Astrocyte (in vitro differentiated cells and primary cell): ENCODE measurements at regions not wholly inside any gene's neighbourhood (a gene's known extent, or its start where the extent isn't known, plus 50 kb on each side); places are given as distances from the start of the nearest gene placed in this dataset.
"Not testable (repeated sequence)": the region's sequence is repeated elsewhere in the genome, so short reads cannot be mapped to it uniquely, and the experiment has no call there.

Source experiments
- CTCF ChIP-seq: IDR thresholded peaks from 2 replicates; pipeline ENCODE4 v1.5.1; 2011; ENCODE audit warnings: low read depth, mild to moderate bottlenecking, inconsistent platforms, low read length, moderate library complexity; ENCODE audit not compliant: insufficient read depth
- EZH2 ChIP-seq: IDR thresholded peaks from 2 replicates; pipeline ENCODE4 v1.6.1; 2012; ENCODE audit warnings: mild to moderate bottlenecking, low read length, inconsistent platforms; ENCODE audit not compliant: insufficient read depth

GRCh38 chr7:26932616-26933015, 68.2 kb upstream of the SKAP2 start:
- TF ChIP-seq CTCF, EZH2: not testable (repeated sequence)
